GM21619 (cell line): ENCODE measurements at regions not wholly inside any gene's neighbourhood (a gene's known extent, or its start where the extent isn't known, plus 50 kb on each side); places are given as distances from the start of the nearest gene placed in this dataset.

Experiments used
- ATAC-seq: cut with Tn5 transposase; IDR thresholded peaks from one replicate; pipeline ENCODE4 v1.9.1; 2021; ENCODE audit not compliant: unreplicated experiment

- no peak for ATAC-seq
Observed at GRCh38 chr2:234730066-234730640, 221.7 kb upstream of the SH3BP4 start.

GRCh38 chr2:234725528-234726264 is 226.1 kb upstream of the SH3BP4 start:
- no peak for ATAC-seq

GRCh38 chr2:234724850-234725249 is 227.0 kb upstream of the SH3BP4 start:
- no peak for ATAC-seq

- ATAC-seq = no peak
Observed at GRCh38 chr2:234723400-234723799, 226.5 kb upstream of the ARL4C start.

GRCh38 chr2:234722176-234722575 is 225.3 kb upstream of the ARL4C start:
- ATAC-seq = no peak

GRCh38 chr2:234719116-234719716 is 222.3 kb upstream of the ARL4C start:
- ATAC-seq = no peak

GRCh38 chr2:234716271-234716670 is 219.4 kb upstream of the ARL4C start:
- no peak for ATAC-seq

GRCh38 chr2:234715671-234716250 is 218.9 kb upstream of the ARL4C start:
- no peak for ATAC-seq

GRCh38 chr2:234714711-234715110 is 217.8 kb upstream of the ARL4C start:
- ATAC-seq = no peak

GRCh38 chr2:234712421-234712935 is 215.6 kb upstream of the ARL4C start:
- ATAC-seq = no peak

GRCh38 chr2:234711308-234711707 is 214.4 kb upstream of the ARL4C start:
- no peak for ATAC-seq

- ATAC-seq = no peak
Observed at GRCh38 chr2:234710587-234710986, 213.7 kb upstream of the ARL4C start.

GRCh38 chr2:234710066-234710465 is 213.2 kb upstream of the ARL4C start:
- no peak for ATAC-seq

- ATAC-seq = no peak
Observed at GRCh38 chr2:234708717-234709116, 211.8 kb upstream of the ARL4C start.

- ATAC-seq = no peak
Observed at GRCh38 chr2:234708091-234708683, 211.3 kb upstream of the ARL4C start.

- no peak for ATAC-seq
Observed at GRCh38 chr2:234706086-234706485, 209.2 kb upstream of the ARL4C start.

- ATAC-seq = no peak
Observed at GRCh38 chr2:234705108-234705507, 208.2 kb upstream of the ARL4C start.

- ATAC-seq = no peak
Observed at GRCh38 chr2:234703258-234703657, 206.4 kb upstream of the ARL4C start.

GRCh38 chr2:234702731-234703225 is 205.9 kb upstream of the ARL4C start:
- ATAC-seq = no peak

- no peak for ATAC-seq
Observed at GRCh38 chr2:234701841-234702240, 205.0 kb upstream of the ARL4C start.

- no peak for ATAC-seq
Observed at GRCh38 chr2:234701421-234701820, 204.5 kb upstream of the ARL4C start.
